OCI-LY7 (cell line): ENCODE measurements at regions not wholly inside any gene's neighbourhood (a gene's known extent, or its start where the extent isn't known, plus 50 kb on each side); places are given as distances from the start of the nearest gene placed in this dataset.

Experiments
- BruUV-seq: library from RNA; stranded (reverse); fragments of 400-500 nt; replicated peaks from 2 replicates; lab custom pipeline; 2021; lab: Mats Ljungman, UMichigan
- CTCF ChIA-PET: fragments of 300-600 bp; sonication (Branson Sonifier 250); formaldehyde crosslinking; loops from one replicate; lab custom pipeline; 2022; ENCODE audit warnings: antibody characterized with exemption; ENCODE audit not compliant: unreplicated experiment; lab: Charles Lee
- POLR2A ChIA-PET: fragments of 300-600 bp; sonication (Branson Sonifier 250); formaldehyde crosslinking; loops from one replicate; lab custom pipeline; 2022; ENCODE audit warnings: antibody characterized with exemption; lab: Charles Lee
- DNase-seq: peaks from one replicate; pipeline ENCODE4 v3.0.0-alpha.2; 2015; ENCODE audit warnings: low spot score
- H2AFZ ChIP-seq: fragments of 200-600 bp; sonication (generic), shearing (Covaris generic); 2 replicates; pipeline ENCODE4 v1.6.1; 2014; ENCODE audit warnings: mild to moderate bottlenecking, antibody characterized with exemption, low read length, moderate library complexity
- H3K27ac ChIP-seq: fragments of 200-600 bp; sonication (generic); 2 replicates; pipeline ENCODE4 v1.5.1; 2014; ENCODE audit warnings: mixed run types, low read depth, mild to moderate bottlenecking, moderate library complexity, low read length, inconsistent platforms; ENCODE audit not compliant: poor library complexity, severe bottlenecking
- H3K36me3 ChIP-seq: fragments of 200-600 bp; sonication (generic); 2 replicates; pipeline ENCODE4 v1.6.1; 2014; ENCODE audit warnings: mild to moderate bottlenecking, antibody characterized with exemption, low read length, moderate library complexity, mixed read lengths; ENCODE audit not compliant: insufficient read depth
- H3K4me1 ChIP-seq: fragments of 200-600 bp; sonication (generic); 2 replicates; pipeline ENCODE4 v1.5.1; 2014; ENCODE audit warnings: mild to moderate bottlenecking, low read length; ENCODE audit not compliant: insufficient read depth, poor library complexity, severe bottlenecking
- H3K4me2 ChIP-seq: fragments of 200-600 bp; sonication (generic); 2 replicates; pipeline ENCODE4 v1.6.1; 2014; ENCODE audit warnings: mild to moderate bottlenecking, low read length
- H3K4me3 ChIP-seq: fragments of 200-600 bp; sonication (generic); 2 replicates; pipeline ENCODE4 v1.5.1; 2014; ENCODE audit warnings: mild to moderate bottlenecking, low read depth, low read length; ENCODE audit not compliant: poor library complexity, severe bottlenecking
- H3K79me2 ChIP-seq: fragments of 200-600 bp; sonication (generic); 2 replicates; pipeline ENCODE4 v1.6.1; 2016; ENCODE audit warnings: low read depth, mild to moderate bottlenecking, low read length, moderate library complexity, mixed read lengths; ENCODE audit not compliant: insufficient read depth
- H3K9me2 ChIP-seq: fragments of 200-600 bp; sonication (generic); 2 replicates; pipeline ENCODE4 v1.6.1; 2016; ENCODE audit warnings: mild to moderate bottlenecking, low read length, mixed read lengths; ENCODE audit not compliant: insufficient read depth
- H3K9me3 ChIP-seq: fragments of 200-600 bp; sonication (generic); 2 replicates; pipeline ENCODE4 v1.6.1; 2014; ENCODE audit warnings: mild to moderate bottlenecking, mixed run types, low read length, mixed read lengths
- H4K20me1 ChIP-seq: fragments of 200-600 bp; sonication (generic); 2 replicates; pipeline ENCODE4 v1.6.1; 2014; ENCODE audit warnings: mild to moderate bottlenecking, antibody characterized with exemption, low read length, moderate library complexity, mixed read lengths; ENCODE audit not compliant: insufficient read depth
- EZH2phosphoT487 ChIP-seq: fragments of 200-600 bp; sonication (generic); IDR thresholded peaks from 2 replicates; pipeline ENCODE4 v1.6.1; 2018; ENCODE audit warnings: low read depth, borderline replicate concordance, mild to moderate bottlenecking, mixed run types, antibody characterized with exemption, low read length, moderate library complexity, mixed read lengths
- intact Hi-C: fragments of 100-400 bp; cut with micrococcal nuclease; formaldehyde crosslinking; loops from one replicate; pipeline ENCODE4 v1.10.0; 2022; ENCODE audit not compliant: unreplicated experiment
- TF ChIP-seq, protein P1 (sequence below): fragments of 200-600 bp; sonication (generic); conservative IDR thresholded peaks from 2 replicates; pipeline ENCODE4 v1.5.1; 2014; ENCODE audit warnings: mild to moderate bottlenecking, antibody characterized with exemption, low read length, moderate library complexity, mixed read lengths

DNA sequence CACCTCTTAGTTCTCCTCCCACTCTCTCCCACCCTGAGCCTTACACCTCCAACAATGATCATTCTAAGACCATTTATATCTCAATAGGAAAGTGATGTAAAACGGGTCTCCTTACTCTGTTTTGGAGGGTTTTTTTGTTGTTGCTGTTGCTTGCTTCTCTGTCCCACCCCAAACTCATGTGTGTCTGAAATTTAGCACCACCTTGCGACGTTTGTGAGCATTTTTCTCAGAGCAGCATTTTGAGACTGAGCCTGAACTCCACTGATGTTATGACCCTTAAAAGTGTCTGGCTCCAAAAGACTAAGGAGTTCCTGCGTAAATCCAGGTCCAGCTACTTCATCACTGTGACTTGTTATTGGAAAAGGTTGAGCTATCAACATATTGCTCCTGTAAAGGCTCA lies 155.0 kb downstream of the DAD1 start:
- H3K9me2 ChIP-seq, result no peaks in the 10 kb centered on the region
- POLR2A ChIA-PET, result interaction anchor here (0.9 to 13.2 kb wide), 16 partner anchors 9 to 439 kb away, joined by 3 to 205 read pairs (median 12); no protein-coding TSS in a partner anchor
- H4K20me1 ChIP-seq, result no peaks in the 10 kb centered on the region
- H3K4me2 ChIP-seq, result peak overlapping the region; percentile 98
- peak overlapping the region; percentile 97 for H3K27ac ChIP-seq
- peak overlapping the region; percentile 61 for H3K4me3 ChIP-seq
- H3K4me1 ChIP-seq, result peaks cover 72% of the 10 kb centered on the region
- H3K9me3 ChIP-seq, result no peaks in the 10 kb centered on the region
- no peaks in the 10 kb centered on the region for H3K79me2 ChIP-seq
- CTCF ChIA-PET, result interaction anchor here (1.0 to 4.4 kb wide), 9 partner anchors 12 to 119 kb away, joined by 3 to 16 read pairs (median 7); no protein-coding TSS in a partner anchor
- intact Hi-C loops, result loop anchor here (1.0 kb wide), 3 partner anchors 37 to 47 kb away; no protein-coding TSS in a partner anchor
- peak; percentile 84 for DNase-seq
- H2AFZ ChIP-seq, result peak overlapping the region; percentile 63; the same call in 1 of the 2 replicates
- no TSS peak for BruUV-seq
- H3K36me3 ChIP-seq, result no peaks in the 10 kb centered on the region
- no peak for TF ChIP-seq EZH2phosphoT487
- TF ChIP-seq, protein P1, sequence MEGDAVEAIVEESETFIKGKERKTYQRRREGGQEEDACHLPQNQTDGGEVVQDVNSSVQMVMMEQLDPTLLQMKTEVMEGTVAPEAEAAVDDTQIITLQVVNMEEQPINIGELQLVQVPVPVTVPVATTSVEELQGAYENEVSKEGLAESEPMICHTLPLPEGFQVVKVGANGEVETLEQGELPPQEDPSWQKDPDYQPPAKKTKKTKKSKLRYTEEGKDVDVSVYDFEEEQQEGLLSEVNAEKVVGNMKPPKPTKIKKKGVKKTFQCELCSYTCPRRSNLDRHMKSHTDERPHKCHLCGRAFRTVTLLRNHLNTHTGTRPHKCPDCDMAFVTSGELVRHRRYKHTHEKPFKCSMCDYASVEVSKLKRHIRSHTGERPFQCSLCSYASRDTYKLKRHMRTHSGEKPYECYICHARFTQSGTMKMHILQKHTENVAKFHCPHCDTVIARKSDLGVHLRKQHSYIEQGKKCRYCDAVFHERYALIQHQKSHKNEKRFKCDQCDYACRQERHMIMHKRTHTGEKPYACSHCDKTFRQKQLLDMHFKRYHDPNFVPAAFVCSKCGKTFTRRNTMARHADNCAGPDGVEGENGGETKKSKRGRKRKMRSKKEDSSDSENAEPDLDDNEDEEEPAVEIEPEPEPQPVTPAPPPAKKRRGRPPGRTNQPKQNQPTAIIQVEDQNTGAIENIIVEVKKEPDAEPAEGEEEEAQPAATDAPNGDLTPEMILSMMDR, result peak; percentile 95

DNA sequence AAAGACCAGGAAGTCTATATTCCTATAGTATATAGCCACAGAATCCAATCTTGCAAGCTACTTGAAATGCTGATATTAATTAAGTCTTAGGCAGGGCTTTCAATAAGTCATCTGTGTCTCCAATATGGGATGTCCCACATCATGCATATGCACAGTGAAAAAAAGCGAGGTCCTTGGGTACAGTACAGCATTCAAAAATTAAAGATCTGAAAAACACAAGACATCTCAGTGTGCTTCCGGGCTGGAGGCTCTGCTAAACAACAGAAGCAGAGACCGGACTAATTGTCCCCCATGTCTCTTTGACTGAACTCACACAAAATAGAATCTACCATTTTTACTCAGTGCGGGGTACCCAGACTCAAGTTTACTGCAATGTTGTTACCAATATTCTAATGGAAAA lies 156.0 kb downstream of the DAD1 start:
- peak; percentile 84 for DNase-seq
- TF ChIP-seq, protein P1, result no peak
- no peak for TF ChIP-seq EZH2phosphoT487
- peak overlapping the region; percentile 97 for H3K27ac ChIP-seq
- intact Hi-C loops, result loop anchor here (2.0 kb wide), 1 partner anchor 16 kb away; no protein-coding TSS in a partner anchor
- no peaks in the 10 kb centered on the region for H3K9me3 ChIP-seq
- H2AFZ ChIP-seq, result peak overlapping the region; percentile 63; the same call in 1 of the 2 replicates
- POLR2A ChIA-PET, result interaction anchor here (0.7 to 13.2 kb wide), 19 partner anchors 9 to 440 kb away, joined by 3 to 205 read pairs (median 9); no protein-coding TSS in a partner anchor
- TSS peak; percentile 93 for BruUV-seq
- H4K20me1 ChIP-seq, result no peaks in the 10 kb centered on the region
- H3K4me2 ChIP-seq, result peak overlapping the region; percentile 98
- peaks cover 82% of the 10 kb centered on the region for H3K4me1 ChIP-seq
- no peaks in the 10 kb centered on the region for H3K9me2 ChIP-seq
- peak overlapping the region; percentile 61 for H3K4me3 ChIP-seq
- CTCF ChIA-PET, result interaction anchor here (0.8 to 4.4 kb wide), 9 partner anchors 12 to 45 kb away, joined by 3 to 16 read pairs (median 8); no protein-coding TSS in a partner anchor
- H3K79me2 ChIP-seq, result no peaks in the 10 kb centered on the region
- H3K36me3 ChIP-seq, result no peaks in the 10 kb centered on the region
